ENCODE measurements at regions not wholly inside any gene's neighbourhood (a gene's known extent, or its start where the extent isn't known, plus 50 kb on each side); places are given as distances from the start of the nearest gene placed in this dataset.
"Not testable (repeated sequence)": the region's sequence is repeated elsewhere in the genome, so short reads cannot be mapped to it uniquely, and the experiment has no call there.

DNA sequence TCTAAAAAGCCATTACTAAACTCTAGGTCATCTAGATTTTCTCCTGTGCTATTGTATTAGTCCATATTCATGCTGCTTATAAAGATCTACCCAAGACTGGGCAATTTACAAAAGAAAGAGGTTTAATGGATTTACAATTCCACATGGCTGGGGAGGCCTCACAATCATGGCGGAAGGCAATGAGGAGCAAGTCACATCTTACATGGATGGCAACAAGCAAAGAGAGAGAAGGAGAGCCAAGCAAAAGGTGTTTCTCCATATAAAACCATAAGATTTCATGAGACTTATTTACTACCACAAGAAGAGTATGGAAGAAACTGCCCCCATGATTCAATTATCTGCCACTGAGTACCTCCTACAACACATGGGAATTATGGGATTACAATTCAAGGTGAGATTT is 69.6 kb upstream of the CCDC6 start:
- not testable (repeated sequence) for H3K4me1 Mint-ChIP-seq; ATAC-seq (ENCODE audit: low read depth in 2 of 2); H3K27ac Mint-ChIP-seq; H3K4me3 Mint-ChIP-seq; DNase-seq; H3K27me3 Mint-ChIP-seq
- Mint-ChIP-seq H3K36me3 (peaks cover 7 to 15% of the 10 kb centered on the region in 2 donors), H3K9me3 (peaks cover 4 to 27% (median 23%) of the 10 kb centered on the region in 7 donors)

GRCh38 chr10:59971915-59972314 is 65.6 kb upstream of the CCDC6 start:
- H3K4me1 Mint-ChIP-seq: peaks cover 0 to 2% (median 0%) of the 10 kb centered on the region in 3 donors

GRCh38 chr10:59970396-59971368 is 64.3 kb upstream of the CCDC6 start:
- Mint-ChIP-seq H3K27ac (no peak overlapping the region), H3K9me3 (peaks cover 0 to under 1% (median 0%) of the 10 kb centered on the region in 7 donors), H3K4me3 (no peak overlapping the region), H3K36me3 (peaks cover 0 to 2% of the 10 kb centered on the region in 2 donors), H3K4me1 (peaks cover 0 to 2% (median 0%) of the 10 kb centered on the region in 3 donors), H3K27me3 (no peaks in the 10 kb centered on the region)
- ATAC-seq (ENCODE audit: low read depth in 2 of 2): peak; percentile 86 to 91
- peak; percentile 24 for DNase-seq

More at GRCh38 chr10:59971915-59972314, 65.6 kb upstream of the CCDC6 start:
- peaks cover 0 to 8% of the 10 kb centered on the region in 2 donors for H3K36me3 Mint-ChIP-seq
- no peaks in the 10 kb centered on the region for H3K27me3 Mint-ChIP-seq
- DNase-seq (no peak), ATAC-seq (ENCODE audit: low read depth in 2 of 2) (no peak)
- H3K4me3 Mint-ChIP-seq: no peak overlapping the region
- H3K9me3 Mint-ChIP-seq: peaks cover 1 to 8% (median 5%) of the 10 kb centered on the region in 7 donors
- no peak overlapping the region for H3K27ac Mint-ChIP-seq

DNA sequence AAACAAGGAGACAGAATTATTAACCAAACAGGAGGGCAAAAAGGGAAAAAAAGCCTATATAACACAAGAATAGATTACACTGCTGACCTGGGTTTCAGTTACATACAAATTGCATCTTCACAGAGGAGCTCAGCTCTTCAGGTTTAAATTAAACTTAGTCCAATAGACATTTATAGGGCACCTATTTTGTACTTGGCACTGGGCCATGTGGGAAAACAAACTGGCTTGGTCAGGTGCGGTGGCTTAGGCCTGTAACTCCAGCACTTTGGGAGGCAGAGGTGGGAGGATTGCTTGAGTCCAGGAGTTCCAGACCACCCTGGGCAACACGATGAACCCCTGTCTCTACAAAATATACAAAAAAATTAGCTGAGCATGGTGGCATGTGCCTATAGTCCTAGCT is 62.3 kb upstream of the CCDC6 start:
- DNase-seq (no peak), ATAC-seq (ENCODE audit: low read depth in 2 of 2) (no peak)
- no peak overlapping the region for H3K4me3 Mint-ChIP-seq
- peaks cover 0 to 2% (median 0%) of the 10 kb centered on the region in 3 donors for H3K4me1 Mint-ChIP-seq
- H3K36me3 Mint-ChIP-seq: no peaks in the 10 kb centered on the region
- no peaks in the 10 kb centered on the region for H3K27me3 Mint-ChIP-seq
- no peaks in the 10 kb centered on the region for H3K9me3 Mint-ChIP-seq
- H3K27ac Mint-ChIP-seq: no peak overlapping the region

- no peak overlapping the region for H3K4me3 Mint-ChIP-seq
- no peak for DNase-seq
- H3K36me3 Mint-ChIP-seq: no peaks in the 10 kb centered on the region
- peaks cover 0 to 2% (median 0%) of the 10 kb centered on the region in 3 donors for H3K4me1 Mint-ChIP-seq
- no peaks in the 10 kb centered on the region for H3K9me3 Mint-ChIP-seq
- no peak for ATAC-seq (ENCODE audit: low read depth in 2 of 2)
- H3K27ac Mint-ChIP-seq: no peak overlapping the region
- H3K27me3 Mint-ChIP-seq: peaks cover 0 to 6% (median 6%) of the 10 kb centered on the region in 3 donors
These were observed 60.7 kb upstream of the CCDC6 start for GRCh38 chr10:59967079-59967478.

GRCh38 chr10:59965899-59966650 is 59.7 kb upstream of the CCDC6 start:
- H3K27ac Mint-ChIP-seq: peak overlapping the region in 1 of 6 donors; percentile 71
- H3K4me3 Mint-ChIP-seq: no peak overlapping the region
- no peaks in the 10 kb centered on the region for H3K36me3 Mint-ChIP-seq

GRCh38 chr10:59962756-59963155 is 56.4 kb upstream of the CCDC6 start:
- H3K27ac Mint-ChIP-seq: no peak overlapping the region
- peaks cover 10 to 41% (median 27%) of the 10 kb centered on the region in 3 donors for H3K27me3 Mint-ChIP-seq
- no peak for ATAC-seq (ENCODE audit: low read depth in 2 of 2)
- no peak for DNase-seq
- no peaks in the 10 kb centered on the region for H3K36me3 Mint-ChIP-seq
- no peaks in the 10 kb centered on the region for H3K9me3 Mint-ChIP-seq
- H3K4me1 Mint-ChIP-seq: no peaks in the 10 kb centered on the region
- no peak overlapping the region for H3K4me3 Mint-ChIP-seq

More at GRCh38 chr10:59965899-59966650, 59.7 kb upstream of the CCDC6 start:
- ATAC-seq (ENCODE audit: low read depth in 2 of 2) (no peak), DNase-seq (no peak)
- H3K4me1 Mint-ChIP-seq: peaks cover 0 to 2% (median 0%) of the 10 kb centered on the region in 3 donors
- H3K9me3 Mint-ChIP-seq: no peaks in the 10 kb centered on the region
- H3K27me3 Mint-ChIP-seq: peaks cover 0 to 15% (median 13%) of the 10 kb centered on the region in 3 donors

GRCh38 chr10:59960751-59961150 is 54.4 kb upstream of the CCDC6 start:
- H3K27me3 Mint-ChIP-seq: peaks cover 10 to 43% (median 27%) of the 10 kb centered on the region in 3 donors
- H3K4me1 Mint-ChIP-seq: no peaks in the 10 kb centered on the region
- H3K4me3 Mint-ChIP-seq: no peak overlapping the region
- no peak for DNase-seq
- H3K9me3 Mint-ChIP-seq: no peaks in the 10 kb centered on the region
- H3K27ac Mint-ChIP-seq: no peak overlapping the region
- H3K36me3 Mint-ChIP-seq: no peaks in the 10 kb centered on the region
- ATAC-seq (ENCODE audit: low read depth in 2 of 2): no peak

GRCh38 chr10:59959504-59960018 is 53.2 kb upstream of the CCDC6 start:
- Mint-ChIP-seq H3K9me3 (no peaks in the 10 kb centered on the region), H3K4me3 (no peak overlapping the region), H3K27ac (no peak overlapping the region), H3K4me1 (no peaks in the 10 kb centered on the region), H3K27me3 (peaks cover 10 to 43% (median 27%) of the 10 kb centered on the region in 3 donors), H3K36me3 (no peaks in the 10 kb centered on the region)
- no peak for DNase-seq
- no peak for ATAC-seq (ENCODE audit: low read depth in 2 of 2)

DNA sequence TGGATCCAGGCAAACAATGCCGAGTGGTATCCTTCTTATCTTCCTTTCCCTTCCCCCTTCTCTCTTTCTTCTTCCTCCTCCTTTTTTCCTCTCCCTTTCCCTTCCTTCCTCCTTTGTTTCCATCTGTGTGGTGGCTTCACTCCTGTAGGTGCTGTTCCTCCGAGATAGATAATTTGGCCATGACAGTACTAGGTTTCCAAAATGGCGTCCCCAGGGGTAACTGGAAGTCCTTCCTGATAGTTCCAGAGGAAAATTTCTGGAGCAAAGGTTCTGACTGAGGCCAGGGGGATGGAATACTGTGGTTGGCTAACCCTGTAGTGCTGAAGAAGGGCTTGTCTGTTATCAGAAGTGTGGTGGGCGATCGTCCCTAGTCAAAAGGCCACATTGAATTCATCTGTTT is 52.5 kb upstream of the CCDC6 start:
- no peak for DNase-seq
- Mint-ChIP-seq H3K9me3 (no peaks in the 10 kb centered on the region), H3K4me3 (no peak overlapping the region), H3K36me3 (no peaks in the 10 kb centered on the region), H3K27me3 (peaks cover 10 to 43% (median 27%) of the 10 kb centered on the region in 3 donors), H3K27ac (no peak overlapping the region), H3K4me1 (no peaks in the 10 kb centered on the region)
- no peak for ATAC-seq (ENCODE audit: low read depth in 2 of 2)

- Mint-ChIP-seq H3K9me3 (peaks cover 0 to 3% (median 0%) of the 10 kb centered on the region in 7 donors), H3K36me3 (no peaks in the 10 kb centered on the region), H3K4me3 (no peak overlapping the region), H3K27ac (no peak overlapping the region), H3K4me1 (no peaks in the 10 kb centered on the region), H3K27me3 (peaks cover 10 to 40% (median 24%) of the 10 kb centered on the region in 3 donors)
- ATAC-seq (ENCODE audit: low read depth in 2 of 2): no peak
- no peak for DNase-seq
These were observed 51.6 kb upstream of the CCDC6 start for GRCh38 chr10:59957975-59958374.

Measured in naive B cell (primary cell).